GM12891 (cell line): ENCODE measurements at regions not wholly inside any gene's neighbourhood (a gene's known extent, or its start where the extent isn't known, plus 50 kb on each side); places are given as distances from the start of the nearest gene placed in this dataset.

Source experiments
- DNase-seq: peaks from one replicate; pipeline ENCODE4 v3.0.0; 2011; ENCODE audit warnings: low spot score; ENCODE audit not compliant: insufficient read length
- FAIRE-seq: peaks from 2 replicates; lab custom pipeline; 2011; peaks lifted over from hg19 to GRCh38; lab: Jason Lieb, UNC
- PAX5 ChIP-seq: IDR thresholded peaks from 2 replicates; pipeline ENCODE4 v1.6.1; 2011; ENCODE audit warnings: low read length, moderate library complexity, mild to moderate bottlenecking; ENCODE audit not compliant: insufficient read depth, severe bottlenecking
- POLR2A ChIP-seq: IDR thresholded peaks from 2 replicates; pipeline ENCODE4 v1.6.1; 2011; ENCODE audit warnings: low read depth, low read length, control low read depth
- POLR2AphosphoS5 ChIP-seq: IDR thresholded peaks from 2 replicates; pipeline ENCODE4 v1.6.1; 2011; ENCODE audit warnings: low read depth, low read length, control low read depth
- POU2F2 ChIP-seq: IDR thresholded peaks from 2 replicates; pipeline ENCODE4 v1.6.1; 2011; ENCODE audit warnings: low read depth, mild to moderate bottlenecking, control low read depth, low read length, moderate library complexity
- SPI1 ChIP-seq: IDR thresholded peaks from 2 replicates; pipeline ENCODE4 v1.6.1; 2011; ENCODE audit warnings: low read depth, low read length, control low read depth
- TAF1 ChIP-seq: IDR thresholded peaks from 2 replicates; pipeline ENCODE4 v1.6.1; 2011; ENCODE audit warnings: low read depth, low read length, control low read depth

- DNase-seq = no peak
- no peak for FAIRE-seq
- TF ChIP-seq POU2F2 (no peak), POLR2A (no peak), PAX5 (no peak), TAF1 (no peak), SPI1 (no peak), POLR2AphosphoS5 (no peak)
Measured at GRCh38 chr3:40593351-40593750, 68.6 kb downstream of the ZNF621 start.

- no peak for DNase-seq
- TF ChIP-seq POU2F2 (no peak), TAF1 (no peak), PAX5 (no peak), POLR2AphosphoS5 (no peak), SPI1 (no peak)
- no peak for FAIRE-seq
Measured at GRCh38 chr3:40597441-40597840, 72.7 kb downstream of the ZNF621 start.

- DNase-seq (no peak), FAIRE-seq (no peak)
- TF ChIP-seq POU2F2 (no peak), SPI1 (no peak), PAX5 (no peak), TAF1 (no peak), POLR2AphosphoS5 (no peak), POLR2A (no peak)
Measured at GRCh38 chr3:40598338-40598737, 73.6 kb downstream of the ZNF621 start.

GRCh38 chr3:40598962-40599361, 74.2 kb downstream of the ZNF621 start:
- no peak for DNase-seq
- TF ChIP-seq TAF1 (no peak), POU2F2 (no peak)
- no peak for FAIRE-seq

GRCh38 chr3:40602778-40603385, 78.1 kb downstream of the ZNF621 start:
- TF ChIP-seq POLR2AphosphoS5 = no peak
- no peak for TF ChIP-seq POLR2A
- TF ChIP-seq SPI1 = no peak
- TF ChIP-seq PAX5 = no peak
- DNase-seq (no peak), FAIRE-seq (no peak)

GRCh38 chr3:40605960-40606359, 81.2 kb downstream of the ZNF621 start:
- TF ChIP-seq POLR2AphosphoS5 (no peak), SPI1 (no peak), POU2F2 (no peak), PAX5 (no peak), TAF1 (no peak), POLR2A (no peak)
- DNase-seq (no peak), FAIRE-seq (no peak)

- FAIRE-seq (no peak), DNase-seq (no peak)
- no peak for TF ChIP-seq SPI1
- no peak for TF ChIP-seq POLR2A
- TF ChIP-seq POLR2AphosphoS5 = no peak
- TF ChIP-seq POU2F2 = no peak
- TF ChIP-seq TAF1 = no peak
- TF ChIP-seq PAX5 = no peak
Measured at GRCh38 chr3:40608091-40608490, 83.3 kb downstream of the ZNF621 start.

- FAIRE-seq = no peak
- DNase-seq = no peak
- TF ChIP-seq POLR2AphosphoS5 (no peak), SPI1 (no peak), TAF1 (no peak), PAX5 (no peak), POLR2A (no peak), POU2F2 (no peak)
Measured at GRCh38 chr3:40613306-40613705, 88.5 kb downstream of the ZNF621 start.

GRCh38 chr3:40615110-40615915, 90.6 kb downstream of the ZNF621 start:
- FAIRE-seq = no peak
- DNase-seq = no peak

More at GRCh38 chr3:40615110-40615915, 90.6 kb downstream of the ZNF621 start:
- no peak for TF ChIP-seq TAF1
- no peak for TF ChIP-seq POLR2AphosphoS5
